ENCODE measurements at regions not wholly inside any gene's neighbourhood (a gene's known extent, or its start where the extent isn't known, plus 50 kb on each side); places are given as distances from the start of the nearest gene placed in this dataset.

GRCh38 chr7:114765331-114766040, 156.4 kb upstream of the MDFIC start:
- no peaks in the 10 kb centered on the region for H3K36me3 ChIP-seq
- no peaks in the 10 kb centered on the region for H3K27me3 ChIP-seq (ENCODE audit: insufficient read depth, low read depth, severe bottlenecking)
- H3K27ac ChIP-seq, result no peak overlapping the region
- DNase-seq, result no peak
- no peak for TF ChIP-seq CTCF (IDR thresholded peaks at IDR 0.05; ENCODE audit: low read depth, low read length)
- no peaks in the 10 kb centered on the region for H3K9me3 ChIP-seq (ENCODE audit: severe bottlenecking)
- H3K4me3 ChIP-seq (ENCODE audit: low read depth, low read length), result no peak overlapping the region

- Histone ChIP-seq H3K4me3 (ENCODE audit: low read depth, low read length) (no peak overlapping the region), H3K27ac (no peak overlapping the region), H3K27me3 (ENCODE audit: insufficient read depth, low read depth, severe bottlenecking) (no peaks in the 10 kb centered on the region), H3K36me3 (no peaks in the 10 kb centered on the region), H3K9me3 (ENCODE audit: severe bottlenecking) (no peaks in the 10 kb centered on the region)
- TF ChIP-seq CTCF (IDR thresholded peaks at IDR 0.05; ENCODE audit: low read depth, low read length), result no peak
- no peak for DNase-seq
Observed at GRCh38 chr7:114766041-114766356, 155.9 kb upstream of the MDFIC start.

- TF ChIP-seq CTCF (IDR thresholded peaks at IDR 0.05; ENCODE audit: low read depth, low read length), result no peak
- Histone ChIP-seq H3K27ac (no peak overlapping the region), H3K9me3 (ENCODE audit: severe bottlenecking) (no peaks in the 10 kb centered on the region)
Observed at GRCh38 chr7:114777288-114777687, 144.6 kb upstream of the MDFIC start.

GRCh38 chr7:114783508-114783907, 138.4 kb upstream of the MDFIC start:
- H3K4me3 ChIP-seq (ENCODE audit: low read depth, low read length), result no peak overlapping the region
- no peak for DNase-seq
- TF ChIP-seq CTCF (IDR thresholded peaks at IDR 0.05; ENCODE audit: low read depth, low read length), result no peak
- H3K9me3 ChIP-seq (ENCODE audit: severe bottlenecking), result no peaks in the 10 kb centered on the region
- H3K27ac ChIP-seq, result no peak overlapping the region
- H3K27me3 ChIP-seq (ENCODE audit: insufficient read depth, low read depth, severe bottlenecking), result no peaks in the 10 kb centered on the region
- H3K36me3 ChIP-seq, result no peaks in the 10 kb centered on the region

More at GRCh38 chr7:114777288-114777687, 144.6 kb upstream of the MDFIC start:
- no peaks in the 10 kb centered on the region for H3K27me3 ChIP-seq (ENCODE audit: insufficient read depth, low read depth, severe bottlenecking)
- DNase-seq, result no peak
- no peak overlapping the region for H3K4me3 ChIP-seq (ENCODE audit: low read depth, low read length)
- no peaks in the 10 kb centered on the region for H3K36me3 ChIP-seq

GRCh38 chr7:114784177-114784576, 137.7 kb upstream of the MDFIC start:
- no peaks in the 10 kb centered on the region for H3K9me3 ChIP-seq (ENCODE audit: severe bottlenecking)
- no peak overlapping the region for H3K27ac ChIP-seq
- H3K36me3 ChIP-seq, result no peaks in the 10 kb centered on the region
- no peaks in the 10 kb centered on the region for H3K27me3 ChIP-seq (ENCODE audit: insufficient read depth, low read depth, severe bottlenecking)
- no peak for DNase-seq
- no peak for TF ChIP-seq CTCF (IDR thresholded peaks at IDR 0.05; ENCODE audit: low read depth, low read length)
- H3K4me3 ChIP-seq (ENCODE audit: low read depth, low read length), result no peak overlapping the region

GRCh38 chr7:114784746-114785145, 137.1 kb upstream of the MDFIC start:
- no peak overlapping the region for H3K4me3 ChIP-seq (ENCODE audit: low read depth, low read length)
- no peak for DNase-seq
- no peaks in the 10 kb centered on the region for H3K9me3 ChIP-seq (ENCODE audit: severe bottlenecking)
- no peak for TF ChIP-seq CTCF (IDR thresholded peaks at IDR 0.05; ENCODE audit: low read depth, low read length)
- no peak overlapping the region for H3K27ac ChIP-seq
- H3K27me3 ChIP-seq (ENCODE audit: insufficient read depth, low read depth, severe bottlenecking), result no peaks in the 10 kb centered on the region
- no peaks in the 10 kb centered on the region for H3K36me3 ChIP-seq
